ENCODE measurements at regions not wholly inside any gene's neighbourhood (a gene's known extent, or its start where the extent isn't known, plus 50 kb on each side); places are given as distances from the start of the nearest gene placed in this dataset.
"Not testable (repeated sequence)": the region's sequence is repeated elsewhere in the genome, so short reads cannot be mapped to it uniquely, and the experiment has no call there.

GRCh38 chr2:52022006-52022405, 990.1 kb upstream of the NRXN1 start:
- Histone ChIP-seq H3K4me3 (ENCODE audit: low read depth, low read length) (no peak overlapping the region), H3K36me3 (ENCODE audit: control insufficient read depth, insufficient read depth, low read length) (no peaks in the 10 kb centered on the region), H3K4me2 (ENCODE audit: low read length) (no peak overlapping the region), H3K9me3 (ENCODE audit: control insufficient read depth, low read length) (no peaks in the 10 kb centered on the region), H3K79me2 (no peaks in the 10 kb centered on the region), H3K4me1 (no peaks in the 10 kb centered on the region), H3K27me3 (ENCODE audit: control insufficient read depth, insufficient read depth, low read length) (no peaks in the 10 kb centered on the region), H2AFZ (no peak overlapping the region), H3K27ac (no peak overlapping the region), H3K9ac (no peak overlapping the region)
- TF ChIP-seq CTCF (IDR thresholded peaks at IDR 0.05): no peak

- no peaks in the 10 kb centered on the region for H3K9me3 ChIP-seq (ENCODE audit: control insufficient read depth, low read length)
- H3K27ac ChIP-seq: no peak overlapping the region
- H3K79me2 ChIP-seq: no peaks in the 10 kb centered on the region
- H2AFZ ChIP-seq: no peak overlapping the region
- H3K4me1 ChIP-seq: no peaks in the 10 kb centered on the region
- no peak overlapping the region for H3K4me2 ChIP-seq (ENCODE audit: low read length)
- no peaks in the 10 kb centered on the region for H3K36me3 ChIP-seq (ENCODE audit: control insufficient read depth, insufficient read depth, low read length)
- H3K9ac ChIP-seq: no peak overlapping the region
- no peak for TF ChIP-seq CTCF (IDR thresholded peaks at IDR 0.05)
- H3K27me3 ChIP-seq (ENCODE audit: control insufficient read depth, insufficient read depth, low read length): no peaks in the 10 kb centered on the region
- no peak overlapping the region for H3K4me3 ChIP-seq (ENCODE audit: low read depth, low read length)
Observed at GRCh38 chr2:52017646-52018235, 985.8 kb upstream of the NRXN1 start.

GRCh38 chr2:52006821-52007366, 975.0 kb upstream of the NRXN1 start:
- H3K4me3 ChIP-seq (ENCODE audit: low read depth, low read length); H3K36me3 ChIP-seq (ENCODE audit: control insufficient read depth, insufficient read depth, low read length); H3K4me2 ChIP-seq (ENCODE audit: low read length); H3K9me3 ChIP-seq (ENCODE audit: control insufficient read depth, low read length); H2AFZ ChIP-seq; H3K79me2 ChIP-seq; H3K4me1 ChIP-seq; H3K9ac ChIP-seq; H3K27ac ChIP-seq; H3K27me3 ChIP-seq (ENCODE audit: control insufficient read depth, insufficient read depth, low read length): not testable (repeated sequence)

GRCh38 chr2:52000151-52000855, 968.4 kb upstream of the NRXN1 start:
- no peaks in the 10 kb centered on the region for H3K4me1 ChIP-seq
- no peaks in the 10 kb centered on the region for H3K27me3 ChIP-seq (ENCODE audit: control insufficient read depth, insufficient read depth, low read length)
- no peak overlapping the region for H2AFZ ChIP-seq
- no peaks in the 10 kb centered on the region for H3K79me2 ChIP-seq
- no peaks in the 10 kb centered on the region for H3K36me3 ChIP-seq (ENCODE audit: control insufficient read depth, insufficient read depth, low read length)
- no peaks in the 10 kb centered on the region for H3K9me3 ChIP-seq (ENCODE audit: control insufficient read depth, low read length)
- TF ChIP-seq CTCF (IDR thresholded peaks at IDR 0.05): no peak
- no peak overlapping the region for H3K27ac ChIP-seq
- no peak overlapping the region for H3K4me3 ChIP-seq (ENCODE audit: low read depth, low read length)
- H3K9ac ChIP-seq: no peak overlapping the region
- no peak overlapping the region for H3K4me2 ChIP-seq (ENCODE audit: low read length)

- H3K9ac ChIP-seq: no peak overlapping the region
- no peak overlapping the region for H3K4me2 ChIP-seq (ENCODE audit: low read length)
- H3K27me3 ChIP-seq (ENCODE audit: control insufficient read depth, insufficient read depth, low read length): no peaks in the 10 kb centered on the region
- H2AFZ ChIP-seq: no peak overlapping the region
- no peak for TF ChIP-seq CTCF (IDR thresholded peaks at IDR 0.05)
- no peaks in the 10 kb centered on the region for H3K36me3 ChIP-seq (ENCODE audit: control insufficient read depth, insufficient read depth, low read length)
- H3K9me3 ChIP-seq (ENCODE audit: control insufficient read depth, low read length): no peaks in the 10 kb centered on the region
- no peak overlapping the region for H3K4me3 ChIP-seq (ENCODE audit: low read depth, low read length)
- no peak overlapping the region for H3K27ac ChIP-seq
- no peaks in the 10 kb centered on the region for H3K79me2 ChIP-seq
- H3K4me1 ChIP-seq: no peaks in the 10 kb centered on the region
Observed at GRCh38 chr2:51998890-51999289, 967.0 kb upstream of the NRXN1 start.

Data from parathyroid adenoma (tissue), 2 donors.